Osteoblast (primary cell): ENCODE measurements at regions not wholly inside any gene's neighbourhood (a gene's known extent, or its start where the extent isn't known, plus 50 kb on each side); places are given as distances from the start of the nearest gene placed in this dataset.

Experiments used
- DNase-seq: peaks from one replicate; pipeline ENCODE4 v3.0.0; 2011; ENCODE audit warnings: low spot score, mixed read lengths; ENCODE audit not compliant: insufficient read length; ENCODE audit errors: missing footprints
- H2AFZ ChIP-seq: 2 replicates; pipeline ENCODE4 v1.6.0; 2011; ENCODE audit warnings: mild to moderate bottlenecking, low read length
- H3K27ac ChIP-seq: 2 replicates; pipeline ENCODE4 v1.5.1; 2011; ENCODE audit warnings: mild to moderate bottlenecking, low read depth, low read length, moderate library complexity
- H3K27me3 ChIP-seq: 2 replicates; pipeline ENCODE4 v1.6.0; 2012; ENCODE audit warnings: mild to moderate bottlenecking, control low read depth, inconsistent platforms, low read length, moderate library complexity; ENCODE audit not compliant: insufficient read depth
- H3K36me3 ChIP-seq: 2 replicates; pipeline ENCODE4 v1.5.1; 2011; ENCODE audit warnings: mild to moderate bottlenecking, low read length, control low read depth, moderate library complexity; ENCODE audit not compliant: insufficient read depth
- H3K4me1 ChIP-seq: 2 replicates; pipeline ENCODE4 v1.5.1; 2011; ENCODE audit warnings: mild to moderate bottlenecking, low read length, control low read depth, moderate library complexity; ENCODE audit not compliant: insufficient read depth
- H3K4me2 ChIP-seq: 2 replicates; pipeline ENCODE4 v1.6.0; 2011; ENCODE audit warnings: mild to moderate bottlenecking, low read length; ENCODE audit not compliant: insufficient read depth
- H3K4me3 ChIP-seq: fragments of 200-600 bp; sonication (generic); 3 replicates; pipeline ENCODE4 v1.5.1; 2012; ENCODE audit warnings: mild to moderate bottlenecking, low read length, inconsistent platforms; ENCODE audit not compliant: insufficient read depth
- H3K79me2 ChIP-seq: 2 replicates; pipeline ENCODE4 v1.6.0; 2012; ENCODE audit warnings: mild to moderate bottlenecking, low read length, control low read depth, inconsistent platforms; ENCODE audit not compliant: insufficient read depth
- H3K9me3 ChIP-seq: 2 replicates; pipeline ENCODE4 v1.5.1; 2011; ENCODE audit warnings: low read depth, low read length, control low read depth
- H4K20me1 ChIP-seq: 2 replicates; pipeline ENCODE4 v1.6.0; 2012; ENCODE audit warnings: mild to moderate bottlenecking, low read length, control low read depth; ENCODE audit not compliant: insufficient read depth
- CTCF ChIP-seq: IDR thresholded peaks from 2 replicates; pipeline ENCODE4 v1.5.1; 2011; ENCODE audit warnings: mild to moderate bottlenecking, low read depth, low read length, moderate library complexity; ENCODE audit errors: extremely low read depth

DNA sequence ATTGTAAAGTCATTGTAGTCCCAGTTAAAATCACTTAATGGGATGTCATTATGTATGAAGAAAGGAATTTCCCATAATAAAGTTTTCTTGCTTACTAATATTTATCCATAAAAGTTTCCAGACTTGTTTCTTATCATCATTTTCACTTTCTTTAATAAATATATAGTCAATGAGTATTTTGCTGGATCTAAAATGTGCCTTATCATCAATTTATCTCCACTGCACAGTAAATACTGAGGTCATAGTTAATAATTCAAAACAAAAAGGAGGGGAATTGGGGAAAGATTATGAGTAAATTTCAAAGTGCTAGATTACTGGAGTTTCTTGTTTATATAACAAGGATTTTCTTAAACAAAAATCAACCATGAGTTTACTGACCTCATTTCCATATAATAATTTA, 279.5 kb upstream of the DKK2 start:
- Histone ChIP-seq H3K4me3 (no peak overlapping the region), H3K27me3 (peaks cover 4% of the 10 kb centered on the region), H3K4me2 (no peak overlapping the region), H3K27ac (no peak overlapping the region), H3K36me3 (no peaks in the 10 kb centered on the region), H3K79me2 (no peaks in the 10 kb centered on the region), H3K9me3 (no peaks in the 10 kb centered on the region), H2AFZ (no peak overlapping the region), H4K20me1 (no peaks in the 10 kb centered on the region), H3K4me1 (no peaks in the 10 kb centered on the region)
- DNase-seq: no peak
- TF ChIP-seq CTCF: no peak

DNA sequence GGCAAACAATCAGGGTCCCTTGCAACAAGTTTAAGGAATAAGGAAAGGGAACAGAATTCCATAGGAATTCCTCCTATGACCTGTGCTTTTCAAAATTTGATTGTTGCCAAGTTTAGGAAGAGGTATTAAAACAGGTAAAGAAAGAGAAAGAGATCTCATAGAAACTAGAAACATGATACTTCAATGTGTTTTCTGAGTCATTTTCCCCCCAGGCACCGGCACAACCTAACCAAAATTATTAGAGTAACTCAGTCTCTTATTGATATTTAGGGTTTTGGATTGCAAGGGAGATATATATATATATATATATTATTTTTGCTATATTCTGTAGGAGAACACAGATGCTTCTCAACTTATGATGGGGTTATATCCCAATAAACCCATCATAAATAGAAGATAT, 278.0 kb upstream of the DKK2 start:
- H2AFZ ChIP-seq: no peak overlapping the region
- no peaks in the 10 kb centered on the region for H4K20me1 ChIP-seq
- H3K27ac ChIP-seq: no peak overlapping the region
- H3K9me3 ChIP-seq: no peaks in the 10 kb centered on the region
- no peaks in the 10 kb centered on the region for H3K79me2 ChIP-seq
- H3K4me3 ChIP-seq: no peak overlapping the region
- H3K4me2 ChIP-seq: no peak overlapping the region
- no peak for TF ChIP-seq CTCF
- no peaks in the 10 kb centered on the region for H3K27me3 ChIP-seq
- no peaks in the 10 kb centered on the region for H3K4me1 ChIP-seq
- H3K36me3 ChIP-seq: no peaks in the 10 kb centered on the region
- DNase-seq: no peak

DNA sequence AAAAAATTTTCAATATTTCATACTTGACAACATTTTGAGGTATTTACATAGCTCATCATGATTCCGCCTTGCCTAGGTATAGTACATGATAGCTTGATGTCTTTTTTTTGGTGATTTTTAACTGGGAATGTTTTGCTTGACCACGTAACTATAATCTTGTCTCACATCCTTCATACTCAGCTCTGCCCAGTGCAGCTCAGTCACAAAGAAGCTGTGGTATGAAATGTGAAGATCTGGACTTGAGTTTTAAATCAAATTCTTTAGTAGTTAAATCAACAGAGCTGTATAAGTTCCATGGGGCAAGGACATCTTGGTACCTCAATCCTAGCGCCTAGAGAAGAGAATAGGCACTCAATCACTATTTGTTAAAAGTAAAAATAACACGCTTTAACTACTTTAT, 276.3 kb upstream of the DKK2 start:
- no peaks in the 10 kb centered on the region for H3K4me1 ChIP-seq
- no peaks in the 10 kb centered on the region for H3K27me3 ChIP-seq
- no peak overlapping the region for H2AFZ ChIP-seq

GRCh38 chr4:107304699-107305286, 268.7 kb upstream of the DKK2 start:
- Histone ChIP-seq H3K27ac (no peak overlapping the region), H3K4me3 (no peak overlapping the region), H3K79me2 (no peaks in the 10 kb centered on the region), H4K20me1 (no peaks in the 10 kb centered on the region), H3K36me3 (no peaks in the 10 kb centered on the region), H3K27me3 (no peaks in the 10 kb centered on the region), H2AFZ (peak overlapping the region; percentile 16), H3K4me2 (no peak overlapping the region), H3K4me1 (no peaks in the 10 kb centered on the region), H3K9me3 (no peaks in the 10 kb centered on the region)
- TF ChIP-seq CTCF: no peak
- DNase-seq: no peak

More for the DNA sequence above, 276.3 kb upstream of the DKK2 start:
- H3K4me2 ChIP-seq: no peak overlapping the region
- no peak overlapping the region for H3K27ac ChIP-seq
- TF ChIP-seq CTCF: no peak
- H3K79me2 ChIP-seq: no peaks in the 10 kb centered on the region
- no peaks in the 10 kb centered on the region for H3K36me3 ChIP-seq
- no peaks in the 10 kb centered on the region for H4K20me1 ChIP-seq
- H3K4me3 ChIP-seq: no peak overlapping the region
- DNase-seq: no peak
- no peaks in the 10 kb centered on the region for H3K9me3 ChIP-seq
